Fibroblast of pulmonary artery (primary cell): ENCODE measurements at regions not wholly inside any gene's neighbourhood (a gene's known extent, or its start where the extent isn't known, plus 50 kb on each side); places are given as distances from the start of the nearest gene placed in this dataset.
A peak's percentile ranks its signal among the peaks of the same experiment; 100 is the strongest.

Experiments used
- DNase-seq: peaks from one replicate; pipeline ENCODE4 v3.0.0-alpha.2; 2010; ENCODE audit warnings: low read depth
- H3K4me3 ChIP-seq: replicated peaks from 2 replicates; pipeline ENCODE4 v1.5.1; 2011; ENCODE audit warnings: low read depth, mild to moderate bottlenecking, control low read depth, low read length, moderate library complexity
- TF ChIP-seq, protein P1 (sequence below): IDR thresholded peaks from 2 replicates; pipeline ENCODE4 v1.5.1; 2011; ENCODE audit warnings: mild to moderate bottlenecking, control low read depth, low read length, inconsistent platforms; ENCODE audit errors: missing control alignments

- no peak overlapping the region for H3K4me3 ChIP-seq
- TF ChIP-seq, protein P1, sequence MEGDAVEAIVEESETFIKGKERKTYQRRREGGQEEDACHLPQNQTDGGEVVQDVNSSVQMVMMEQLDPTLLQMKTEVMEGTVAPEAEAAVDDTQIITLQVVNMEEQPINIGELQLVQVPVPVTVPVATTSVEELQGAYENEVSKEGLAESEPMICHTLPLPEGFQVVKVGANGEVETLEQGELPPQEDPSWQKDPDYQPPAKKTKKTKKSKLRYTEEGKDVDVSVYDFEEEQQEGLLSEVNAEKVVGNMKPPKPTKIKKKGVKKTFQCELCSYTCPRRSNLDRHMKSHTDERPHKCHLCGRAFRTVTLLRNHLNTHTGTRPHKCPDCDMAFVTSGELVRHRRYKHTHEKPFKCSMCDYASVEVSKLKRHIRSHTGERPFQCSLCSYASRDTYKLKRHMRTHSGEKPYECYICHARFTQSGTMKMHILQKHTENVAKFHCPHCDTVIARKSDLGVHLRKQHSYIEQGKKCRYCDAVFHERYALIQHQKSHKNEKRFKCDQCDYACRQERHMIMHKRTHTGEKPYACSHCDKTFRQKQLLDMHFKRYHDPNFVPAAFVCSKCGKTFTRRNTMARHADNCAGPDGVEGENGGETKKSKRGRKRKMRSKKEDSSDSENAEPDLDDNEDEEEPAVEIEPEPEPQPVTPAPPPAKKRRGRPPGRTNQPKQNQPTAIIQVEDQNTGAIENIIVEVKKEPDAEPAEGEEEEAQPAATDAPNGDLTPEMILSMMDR: no peak
- DNase-seq: no peak
Measured at GRCh38 chr4:62301500-62301899, 1101.4 kb downstream of the ADGRL3 start.

- DNase-seq: no peak
- H3K4me3 ChIP-seq: no peak overlapping the region
- TF ChIP-seq, protein P1: no peak
Measured at GRCh38 chr4:62293551-62293950, 1093.4 kb downstream of the ADGRL3 start.

DNA sequence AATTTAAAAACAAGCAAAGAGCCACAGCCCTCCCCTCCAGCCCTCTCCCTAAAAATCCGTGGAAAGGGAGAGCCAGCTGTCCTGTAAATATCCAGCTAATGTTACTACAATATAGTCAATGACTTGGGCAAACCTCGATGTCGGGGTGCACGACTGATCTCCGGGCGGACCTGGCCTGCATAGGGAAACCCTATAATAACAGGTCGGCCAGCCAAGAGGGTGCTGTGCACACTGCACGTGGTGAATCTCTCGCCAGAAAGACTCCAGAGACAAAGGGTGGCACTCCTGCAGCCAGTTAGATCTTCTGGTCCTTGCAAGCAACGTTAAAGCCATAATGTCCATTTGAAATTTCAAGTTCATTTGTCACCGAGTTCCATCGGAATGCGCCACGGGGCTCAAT is 1092.8 kb downstream of the ADGRL3 start:
- no peak for DNase-seq
- TF ChIP-seq, protein P1: no peak
- H3K4me3 ChIP-seq: no peak overlapping the region

- no peak overlapping the region for H3K4me3 ChIP-seq
- DNase-seq: peak; percentile 63
- TF ChIP-seq, protein P1: no peak
Measured at GRCh38 chr4:62288808-62289541, 1088.8 kb downstream of the ADGRL3 start.

- DNase-seq: no peak
- no peak overlapping the region for H3K4me3 ChIP-seq
- TF ChIP-seq, protein P1: no peak
Measured at GRCh38 chr4:62285026-62285425, 1084.9 kb downstream of the ADGRL3 start.

DNA sequence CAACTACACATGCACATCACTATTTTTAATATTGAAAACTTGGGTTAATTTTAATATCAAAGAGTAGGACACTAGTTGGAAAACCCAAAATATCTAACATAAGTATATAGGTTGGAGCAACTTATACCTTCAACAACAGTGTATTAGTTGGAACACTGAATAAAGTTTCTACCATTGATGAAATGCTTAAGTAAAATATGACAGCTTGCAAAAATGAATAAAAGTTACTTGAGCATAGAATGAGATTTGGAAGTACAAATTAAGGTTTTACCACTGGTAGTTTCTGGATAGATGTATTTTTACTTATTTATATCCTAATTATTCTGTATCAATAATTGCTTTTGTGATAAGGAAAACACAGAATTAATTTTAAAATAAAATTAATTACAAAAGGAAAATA is 1079.6 kb downstream of the ADGRL3 start:
- DNase-seq: no peak
- TF ChIP-seq, protein P1: no peak
- no peak overlapping the region for H3K4me3 ChIP-seq

DNA sequence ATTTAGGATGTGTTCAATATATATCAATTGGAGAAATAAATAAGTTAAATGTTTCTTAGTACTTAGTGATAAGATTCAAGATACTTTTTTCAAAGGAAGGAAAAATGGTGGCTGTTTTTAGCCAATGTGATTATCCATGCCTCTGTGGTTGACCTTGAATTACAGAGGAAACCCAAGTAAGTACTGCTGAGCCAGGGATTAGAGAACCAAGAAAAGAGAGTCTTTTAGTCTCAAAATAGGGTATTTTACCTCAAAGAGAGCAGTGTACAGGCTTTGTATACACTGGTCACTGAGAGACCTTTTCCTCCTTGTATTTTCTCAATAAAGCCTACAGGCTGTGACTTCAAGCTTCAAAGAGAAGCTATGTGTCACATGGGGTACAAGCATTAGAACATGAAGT is 1075.3 kb downstream of the ADGRL3 start:
- no peak for DNase-seq
- H3K4me3 ChIP-seq: no peak overlapping the region
- TF ChIP-seq, protein P1: no peak
